SK-N-MC (cell line): ENCODE measurements at regions not wholly inside any gene's neighbourhood (a gene's known extent, or its start where the extent isn't known, plus 50 kb on each side); places are given as distances from the start of the nearest gene placed in this dataset.

Experiments used
- DNase-seq: peaks from one replicate; pipeline ENCODE4 v3.0.0-alpha.2; 2011; ENCODE audit warnings: low read depth, low spot score
- H3K27ac ChIP-seq: fragments of 200-600 bp; sonication (generic); 2 replicates; pipeline ENCODE4 v1.5.1; 2016; ENCODE audit warnings: mixed run types
- H3K36me3 ChIP-seq: fragments of 200-600 bp; sonication (generic); 2 replicates; pipeline ENCODE4 v1.6.1; 2017; ENCODE audit warnings: antibody characterized with exemption, low read length, mixed read lengths; ENCODE audit not compliant: insufficient read depth
- H3K4me3 ChIP-seq: fragments of 200-600 bp; sonication (generic); 2 replicates; pipeline ENCODE4 v1.5.1; 2016
- H3K9ac ChIP-seq: fragments of 200-600 bp; sonication (generic); 2 replicates; pipeline ENCODE4 v1.8.0; 2017; ENCODE audit warnings: mixed run types, mixed read lengths; ENCODE audit not compliant: insufficient read length
- H3K9me3 ChIP-seq: fragments of 200-600 bp; sonication (generic); 2 replicates; pipeline ENCODE4 v1.6.1; 2017; ENCODE audit warnings: low read depth, mild to moderate bottlenecking, antibody characterized with exemption, low read length, moderate library complexity, mixed read lengths
- EZH2 ChIP-seq: fragments of 200-600 bp; sonication (generic); IDR thresholded peaks from one replicate; pipeline ENCODE4 v1.6.1; 2017; ENCODE audit warnings: antibody characterized with exemption
- FOXP2 ChIP-seq: optimal IDR thresholded peaks from 2 replicates; pipeline ENCODE3; 2011; ENCODE audit warnings: mild to moderate bottlenecking, moderate library complexity; ENCODE audit not compliant: insufficient read depth; ENCODE audit errors: extremely low read length, control extremely low read depth
- POLR2AphosphoS5 ChIP-seq: IDR thresholded peaks from 2 replicates; pipeline ENCODE4 v1.6.1; 2012; ENCODE audit warnings: mild to moderate bottlenecking, low read depth, low read length, borderline replicate concordance

DNA sequence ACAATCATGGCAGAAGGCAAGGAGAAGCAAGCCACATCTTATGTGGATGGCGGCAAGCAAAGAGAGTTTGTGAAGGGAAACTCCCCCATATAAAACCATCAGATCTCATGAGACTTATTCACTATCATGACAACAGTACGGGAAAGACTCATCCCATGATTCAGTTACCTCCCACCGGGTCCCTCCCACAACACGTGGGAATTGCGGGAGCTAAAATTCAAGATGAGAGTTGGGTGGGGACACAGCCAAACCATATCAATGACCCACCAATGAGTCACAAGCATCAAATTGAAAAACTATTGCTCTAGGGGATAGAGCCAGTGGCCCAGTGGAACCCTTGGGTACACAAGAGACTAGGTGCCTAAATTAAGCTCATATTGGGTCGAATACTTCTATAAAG lies 157.4 kb downstream of the FBXO15 start:
- no peak for TF ChIP-seq POLR2AphosphoS5
- no peak for TF ChIP-seq FOXP2
- TF ChIP-seq EZH2: no peak
- Histone ChIP-seq H3K9me3 (no peaks in the 10 kb centered on the region), H3K9ac (no peak overlapping the region)

DNA sequence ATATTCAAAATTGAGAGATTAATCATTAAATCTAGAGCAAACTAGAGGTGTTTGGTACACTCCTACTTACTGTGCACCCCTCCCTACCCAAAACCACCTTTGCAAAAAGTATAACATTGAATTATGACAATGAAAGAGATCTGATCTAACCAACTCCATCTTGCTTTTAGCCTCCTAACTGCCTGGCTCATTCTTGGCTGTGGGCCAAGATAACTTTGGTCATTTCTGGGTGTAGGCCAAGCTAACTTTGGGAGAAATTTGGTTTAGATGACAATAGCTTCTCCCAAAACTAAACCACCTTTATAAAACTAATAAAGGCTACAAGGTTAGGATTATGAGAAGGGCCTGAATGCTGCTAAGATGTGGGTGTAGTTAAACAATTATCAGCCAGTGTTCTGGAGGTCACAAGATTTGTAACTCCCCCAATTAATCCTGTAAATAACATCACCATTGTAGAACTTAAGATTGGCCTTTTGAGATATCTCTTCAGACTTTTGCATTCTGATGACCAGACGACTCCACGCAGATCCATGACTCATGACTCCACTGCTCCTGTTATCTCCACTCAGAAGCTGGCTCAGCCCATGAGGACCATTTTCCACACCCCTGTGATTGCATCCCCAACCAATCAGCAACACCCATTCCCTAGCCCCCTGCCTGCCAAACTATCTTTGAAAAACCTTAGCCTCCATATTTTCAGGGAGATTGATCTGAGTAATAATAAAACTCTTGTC lies 160.2 kb downstream of the FBXO15 start:
- no peak for TF ChIP-seq FOXP2
- TF ChIP-seq EZH2: no peak
- TF ChIP-seq POLR2AphosphoS5: no peak
- Histone ChIP-seq H3K9me3 (no peaks in the 10 kb centered on the region), H3K4me3 (no peak overlapping the region), H3K9ac (no peak overlapping the region), H3K27ac (no peak overlapping the region), H3K36me3 (no peaks in the 10 kb centered on the region)
- DNase-seq: no peak

More for the DNA sequence above, 157.4 kb downstream of the FBXO15 start:
- no peak for DNase-seq
- Histone ChIP-seq H3K36me3 (no peaks in the 10 kb centered on the region), H3K27ac (no peak overlapping the region), H3K4me3 (no peak overlapping the region)

DNA sequence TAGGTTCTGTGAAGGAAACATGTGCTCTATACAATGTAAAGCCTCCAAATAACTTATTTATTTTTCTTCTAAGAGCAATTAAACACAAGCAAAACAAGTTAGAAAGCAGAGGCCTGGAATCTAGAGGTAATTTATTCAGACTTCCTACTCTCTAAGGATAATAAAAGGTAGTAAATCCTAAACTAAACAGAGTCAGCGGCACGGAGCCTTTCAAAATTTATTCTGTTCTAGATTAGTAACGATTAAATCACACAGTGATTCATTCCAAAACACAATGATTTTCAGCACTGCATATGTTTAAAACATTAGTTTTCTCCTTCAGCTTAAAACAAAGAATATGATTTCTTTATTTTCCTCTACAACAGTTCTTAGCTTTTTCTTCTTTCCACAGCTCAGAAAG lies 160.9 kb downstream of the FBXO15 start:
- Histone ChIP-seq H3K4me3 (no peak overlapping the region), H3K9me3 (no peaks in the 10 kb centered on the region), H3K27ac (no peak overlapping the region), H3K36me3 (no peaks in the 10 kb centered on the region), H3K9ac (no peak overlapping the region)
- no peak for DNase-seq
- TF ChIP-seq EZH2: no peak
- TF ChIP-seq POLR2AphosphoS5: no peak
- TF ChIP-seq FOXP2: no peak

DNA sequence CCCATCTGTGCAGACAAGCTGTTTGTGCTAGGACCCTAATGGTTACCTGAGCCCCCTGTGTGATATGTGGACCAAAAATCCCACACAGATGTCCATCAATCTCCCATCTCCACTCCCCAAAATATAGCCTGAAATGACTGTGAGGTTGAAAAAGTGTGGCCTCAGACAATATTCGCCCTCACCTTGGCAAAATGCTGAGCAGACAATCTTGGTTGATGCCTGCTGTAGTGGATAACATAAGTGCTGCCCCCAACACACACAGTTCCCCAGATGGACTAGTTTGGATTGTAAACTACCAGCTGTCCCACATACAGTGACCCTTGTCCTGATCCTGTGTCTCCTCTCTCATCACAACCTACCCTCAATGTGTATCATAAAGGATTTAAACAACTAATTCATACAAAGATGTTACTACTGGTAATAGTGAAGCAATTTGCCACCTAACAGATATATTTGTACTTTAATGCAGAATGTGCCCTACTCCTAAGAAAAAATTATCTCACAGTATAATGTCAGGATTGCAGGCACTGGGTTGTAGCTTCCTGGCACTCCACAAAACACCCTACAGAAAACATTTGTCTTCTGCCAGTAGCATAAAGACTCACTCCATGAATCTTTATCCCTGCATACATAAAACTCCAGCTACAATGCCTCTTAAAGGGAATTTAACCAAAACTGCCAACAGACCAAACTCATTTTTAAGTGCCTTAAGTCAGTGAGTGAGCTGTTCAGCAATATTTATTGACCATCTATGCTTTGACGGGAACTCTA lies 161.6 kb downstream of the FBXO15 start:
- H3K4me3 ChIP-seq: no peak overlapping the region
- H3K9ac ChIP-seq: no peak overlapping the region
- no peaks in the 10 kb centered on the region for H3K36me3 ChIP-seq

DNA sequence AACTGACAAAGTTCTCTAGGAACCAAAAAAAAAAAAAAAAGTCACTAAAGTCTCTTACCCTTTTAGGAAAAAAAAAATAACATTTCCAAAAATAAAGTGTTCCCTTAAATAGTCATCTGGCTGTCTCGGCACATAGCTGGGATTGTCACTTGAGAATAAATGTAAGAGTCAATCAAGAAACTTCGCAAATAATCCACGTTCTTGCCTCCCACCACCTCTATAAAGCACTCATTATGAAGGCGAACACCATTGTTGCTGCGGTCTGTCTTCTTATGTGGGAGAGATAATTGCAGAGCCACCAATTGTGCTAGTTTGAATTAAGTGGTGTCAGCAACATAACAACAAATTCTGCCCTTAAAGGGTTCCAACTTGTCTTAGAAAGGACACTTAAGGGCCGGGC lies 163.7 kb downstream of the FBXO15 start:
- no peaks in the 10 kb centered on the region for H3K36me3 ChIP-seq
- no peaks in the 10 kb centered on the region for H3K9me3 ChIP-seq
- TF ChIP-seq EZH2: no peak
- no peak for TF ChIP-seq FOXP2
- no peak for TF ChIP-seq POLR2AphosphoS5
- no peak overlapping the region for H3K9ac ChIP-seq
- no peak for DNase-seq
- H3K27ac ChIP-seq: no peak overlapping the region
- H3K4me3 ChIP-seq: no peak overlapping the region

More for the DNA sequence above, 161.6 kb downstream of the FBXO15 start:
- Histone ChIP-seq H3K9me3 (no peaks in the 10 kb centered on the region), H3K27ac (no peak overlapping the region)
- DNase-seq: no peak
- TF ChIP-seq EZH2: no peak
- TF ChIP-seq FOXP2: no peak
- no peak for TF ChIP-seq POLR2AphosphoS5

DNA sequence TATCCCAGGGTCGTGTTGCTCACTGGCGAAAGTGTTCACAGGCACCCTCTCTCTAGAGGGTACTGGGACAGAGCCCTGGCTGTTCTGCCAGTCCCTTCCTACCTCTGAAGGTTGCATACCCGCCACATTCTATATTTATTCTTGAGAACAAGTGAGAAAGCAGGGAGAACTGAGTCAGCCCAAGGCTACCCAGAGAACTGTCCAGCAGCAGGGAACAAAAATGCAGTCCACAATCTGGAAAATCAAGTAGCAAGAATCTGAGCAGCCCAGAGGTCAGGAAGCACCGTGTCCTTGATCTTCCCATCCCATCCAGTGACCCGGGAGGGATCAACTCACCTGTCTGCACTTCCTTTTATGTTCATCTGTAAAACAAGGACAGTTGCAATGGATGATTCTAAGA lies 164.1 kb downstream of the FBXO15 start:
- TF ChIP-seq POLR2AphosphoS5 (no peak), EZH2 (no peak), FOXP2 (no peak)
- Histone ChIP-seq H3K9ac (no peak overlapping the region), H3K4me3 (no peak overlapping the region), H3K27ac (no peak overlapping the region), H3K9me3 (no peaks in the 10 kb centered on the region), H3K36me3 (no peaks in the 10 kb centered on the region)
- no peak for DNase-seq

DNA sequence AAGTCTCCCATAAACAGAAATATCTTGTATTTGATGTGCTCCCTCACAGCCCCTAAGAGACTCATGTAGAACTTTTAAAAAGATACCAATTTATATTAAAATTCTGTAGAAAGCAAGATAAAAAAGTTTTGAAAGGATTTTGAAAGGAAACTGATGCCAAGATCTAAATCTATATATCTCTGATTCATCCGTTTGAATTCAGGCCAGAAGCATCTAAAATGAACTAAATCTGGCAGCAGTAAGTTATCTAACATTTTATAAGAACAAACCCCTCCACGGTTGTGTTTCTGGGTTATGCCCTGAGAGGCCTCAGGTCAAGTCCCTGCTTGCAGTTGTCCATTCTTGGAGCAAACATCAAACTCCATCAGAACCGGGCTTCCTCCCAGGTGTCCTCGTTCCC lies 165.8 kb downstream of the FBXO15 start:
- TF ChIP-seq POLR2AphosphoS5 (no peak), FOXP2 (no peak), EZH2 (no peak)
- Histone ChIP-seq H3K27ac (no peak overlapping the region), H3K36me3 (no peaks in the 10 kb centered on the region), H3K4me3 (no peak overlapping the region), H3K9me3 (no peaks in the 10 kb centered on the region), H3K9ac (no peak overlapping the region)
- no peak for DNase-seq

DNA sequence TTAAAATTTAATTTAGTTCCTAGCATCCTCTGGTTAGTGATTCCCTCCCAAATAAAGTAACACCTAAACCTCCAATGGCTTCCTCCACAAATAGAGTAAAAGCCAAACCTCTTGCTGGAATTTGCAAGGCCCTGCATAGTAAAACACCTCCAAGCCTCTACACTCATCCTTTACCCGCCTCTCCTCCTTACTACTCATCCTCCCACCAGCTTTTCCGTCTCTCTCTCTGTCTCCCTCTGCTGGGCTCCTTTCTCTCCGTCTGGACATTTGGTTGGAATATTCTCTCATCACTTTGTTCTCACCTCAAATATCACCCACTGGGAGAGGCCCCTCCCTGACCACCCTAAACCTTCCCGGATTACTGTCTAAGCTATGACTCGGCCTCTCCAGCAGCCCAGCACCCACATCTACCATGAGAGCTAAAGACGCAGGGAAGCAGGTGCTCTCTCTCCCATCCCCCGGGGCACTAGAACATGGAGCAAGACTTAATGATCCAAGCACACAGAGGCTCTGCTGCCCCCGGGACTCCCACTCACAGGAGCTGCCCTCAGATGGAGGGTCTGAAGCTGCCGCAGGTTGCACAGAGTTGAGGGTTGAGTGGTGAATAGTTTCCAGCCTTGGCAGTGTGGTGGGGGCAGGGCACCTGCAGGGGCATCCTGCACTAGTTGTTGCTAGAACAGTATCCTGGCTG lies 167.2 kb downstream of the FBXO15 start:
- no peaks in the 10 kb centered on the region for H3K36me3 ChIP-seq
- DNase-seq: no peak

More for the DNA sequence above, 167.2 kb downstream of the FBXO15 start:
- Histone ChIP-seq H3K27ac (no peak overlapping the region), H3K9ac (no peak overlapping the region), H3K4me3 (no peak overlapping the region), H3K9me3 (no peaks in the 10 kb centered on the region)
- TF ChIP-seq EZH2 (no peak), FOXP2 (no peak), POLR2AphosphoS5 (no peak)
